D721Med (cell line): ENCODE measurements at regions not wholly inside any gene's neighbourhood (a gene's known extent, or its start where the extent isn't known, plus 50 kb on each side); places are given as distances from the start of the nearest gene placed in this dataset.

Experiments
- DNase-seq: peaks from one replicate; pipeline ENCODE4 v3.0.0; 2011; ENCODE audit warnings: low spot score; ENCODE audit not compliant: insufficient read length
- FAIRE-seq: peaks from 2 replicates; lab custom pipeline; 2011; peaks lifted over from hg19 to GRCh38; lab: Jason Lieb, UNC
- TF ChIP-seq, protein P1 (sequence below): IDR thresholded peaks from 2 replicates; pipeline ENCODE4 v1.5.1; 2012; ENCODE audit warnings: mild to moderate bottlenecking, control low read depth; ENCODE audit not compliant: insufficient read depth; ENCODE audit errors: missing control alignments

DNA sequence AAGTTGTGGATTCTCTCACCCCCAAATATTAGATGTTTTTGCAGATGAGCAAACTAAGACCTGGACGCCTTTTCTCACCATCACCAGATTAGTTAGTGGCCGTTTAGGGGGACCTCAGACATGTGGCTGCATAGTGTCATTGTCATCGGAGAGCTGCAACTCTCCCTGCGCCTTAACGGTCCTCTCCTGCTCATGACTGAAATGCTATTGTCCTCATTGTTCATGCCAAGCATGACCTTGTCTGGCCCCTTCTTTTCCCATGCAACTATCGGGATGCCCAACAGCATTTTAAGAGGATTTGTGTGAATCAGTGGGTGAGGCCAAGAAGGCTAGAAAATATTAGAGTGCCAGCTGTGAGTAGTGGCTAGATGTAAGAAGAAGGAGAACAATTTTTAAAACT, 174.2 kb downstream of the SOCS6 start:
- DNase-seq: no peak
- TF ChIP-seq, protein P1, sequence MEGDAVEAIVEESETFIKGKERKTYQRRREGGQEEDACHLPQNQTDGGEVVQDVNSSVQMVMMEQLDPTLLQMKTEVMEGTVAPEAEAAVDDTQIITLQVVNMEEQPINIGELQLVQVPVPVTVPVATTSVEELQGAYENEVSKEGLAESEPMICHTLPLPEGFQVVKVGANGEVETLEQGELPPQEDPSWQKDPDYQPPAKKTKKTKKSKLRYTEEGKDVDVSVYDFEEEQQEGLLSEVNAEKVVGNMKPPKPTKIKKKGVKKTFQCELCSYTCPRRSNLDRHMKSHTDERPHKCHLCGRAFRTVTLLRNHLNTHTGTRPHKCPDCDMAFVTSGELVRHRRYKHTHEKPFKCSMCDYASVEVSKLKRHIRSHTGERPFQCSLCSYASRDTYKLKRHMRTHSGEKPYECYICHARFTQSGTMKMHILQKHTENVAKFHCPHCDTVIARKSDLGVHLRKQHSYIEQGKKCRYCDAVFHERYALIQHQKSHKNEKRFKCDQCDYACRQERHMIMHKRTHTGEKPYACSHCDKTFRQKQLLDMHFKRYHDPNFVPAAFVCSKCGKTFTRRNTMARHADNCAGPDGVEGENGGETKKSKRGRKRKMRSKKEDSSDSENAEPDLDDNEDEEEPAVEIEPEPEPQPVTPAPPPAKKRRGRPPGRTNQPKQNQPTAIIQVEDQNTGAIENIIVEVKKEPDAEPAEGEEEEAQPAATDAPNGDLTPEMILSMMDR: no peak
- no peak for FAIRE-seq

GRCh38 chr18:70462078-70462439, 173.2 kb downstream of the SOCS6 start:
- FAIRE-seq: no peak
- TF ChIP-seq, protein P1: no peak
- no peak for DNase-seq

GRCh38 chr18:70461323-70462077, 172.7 kb downstream of the SOCS6 start:
- FAIRE-seq: no peak
- TF ChIP-seq, protein P1: no peak

DNA sequence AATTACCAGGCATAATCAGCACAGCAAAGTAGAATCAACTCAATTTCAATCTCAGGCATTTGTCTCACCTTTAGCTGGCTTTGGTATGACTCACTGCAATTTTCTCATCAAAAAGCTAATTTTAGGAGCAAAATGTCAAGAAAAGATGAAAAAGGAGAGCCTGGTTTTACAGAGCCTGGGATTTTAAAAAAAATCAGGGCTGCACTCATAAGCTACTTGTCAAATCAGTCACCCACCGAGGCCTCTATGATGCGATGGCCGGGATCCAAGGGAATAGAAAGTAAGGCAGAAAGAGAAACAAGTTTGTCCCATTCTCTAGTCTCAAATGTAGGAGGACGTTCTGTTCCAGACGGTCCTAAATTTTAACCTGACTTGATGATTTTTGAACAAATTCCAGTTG, 170.9 kb downstream of the SOCS6 start:
- TF ChIP-seq, protein P1: no peak
- DNase-seq (no peak), FAIRE-seq (no peak)

More at GRCh38 chr18:70461323-70462077, 172.7 kb downstream of the SOCS6 start:
- DNase-seq: no peak

- TF ChIP-seq, protein P1: no peak
- FAIRE-seq: no peak
- no peak for DNase-seq
Measured at GRCh38 chr18:70459251-70459650, 170.4 kb downstream of the SOCS6 start.

- TF ChIP-seq, protein P1: no peak
- FAIRE-seq (peak; percentile 86), DNase-seq (no peak)
Measured at GRCh38 chr18:70457788-70458187, 168.9 kb downstream of the SOCS6 start.

- FAIRE-seq (no peak), DNase-seq (no peak)
- TF ChIP-seq, protein P1: no peak
Measured at GRCh38 chr18:70457223-70457622, 168.4 kb downstream of the SOCS6 start.
